H1 (cell line): ENCODE measurements at regions not wholly inside any gene's neighbourhood (a gene's known extent, or its start where the extent isn't known, plus 50 kb on each side); places are given as distances from the start of the nearest gene placed in this dataset.

Source experiments
- CTCF ChIA-PET: fragments of 300-600 bp; sonication (Branson Sonifier 250); formaldehyde crosslinking; loops from one replicate; lab custom pipeline; 2021; ENCODE audit not compliant: partially characterized antibody; lab: Charles Lee
- POLR2A ChIA-PET: fragments of 300-600 bp; sonication (Branson Sonifier 250); formaldehyde crosslinking; loops from one replicate; lab custom pipeline; 2021; ENCODE audit warnings: inconsistent platforms; ENCODE audit not compliant: partially characterized antibody; lab: Charles Lee
- DNase-seq, 2 experiments: peaks; one replicate each; pipeline versions ENCODE4 v3.0.0 to v3.0.0-alpha.2; 2010 to 2022; ENCODE audit warnings: low spot score in 2 of 2, low read depth in 1 of 2, mixed read lengths in 1 of 2
- FAIRE-seq: peaks from 2 replicates; lab custom pipeline; 2011; peaks lifted over from hg19 to GRCh38; lab: Jason Lieb, UNC
- H2AFZ ChIP-seq: 2 replicates; pipeline ENCODE4 v1.8.1; 2012; ENCODE audit warnings: low read length, inconsistent platforms
- H2AK5ac ChIP-seq: 2 replicates; pipeline ENCODE4 v1.6.1; 2013; ENCODE audit warnings: low read depth, low read length
- H2BK120ac ChIP-seq: replicated peaks from 2 replicates; pipeline ENCODE3; 2013; ENCODE audit warnings: low read depth, low read length, inconsistent platforms
- H2BK12ac ChIP-seq: 2 replicates; pipeline ENCODE4 v1.6.1; 2013; ENCODE audit warnings: low read depth, low read length
- H2BK15ac ChIP-seq: 2 replicates; pipeline ENCODE4 v1.6.1; 2013; ENCODE audit warnings: low read length
- H2BK20ac ChIP-seq: 2 replicates; pipeline ENCODE4 v1.6.1; 2013; ENCODE audit warnings: low read length
- H2BK5ac ChIP-seq: 2 replicates; pipeline ENCODE4 v1.6.1; 2013; ENCODE audit warnings: low read depth, low read length
- H3K14ac ChIP-seq: 2 replicates; pipeline ENCODE4 v1.6.1; 2013; ENCODE audit warnings: inconsistent platforms; ENCODE audit not compliant: insufficient read length
- H3K18ac ChIP-seq: 2 replicates; pipeline ENCODE4 v1.6.1; 2013; ENCODE audit warnings: low read length; ENCODE audit errors: extremely low read depth
- H3K23ac ChIP-seq: 2 replicates; pipeline ENCODE4 v1.6.1; 2013; ENCODE audit warnings: inconsistent platforms; ENCODE audit not compliant: insufficient read length
- H3K23me2 ChIP-seq: 2 replicates; pipeline ENCODE4 v1.6.1; 2013; ENCODE audit warnings: low read depth, low read length
- H3K27ac ChIP-seq: 2 replicates; pipeline ENCODE4 v1.6.1; 2011; ENCODE audit warnings: low read depth, low read length, inconsistent platforms
- H3K27me3 ChIP-seq, 4 experiments: replicated peaks in 1 of 4; 1 replicate in 1 of 4; 2 replicates in 3 of 4; pipeline versions ENCODE4 v1.6.1 to v1.8.1; 2011 to 2013; ENCODE audit warnings: low read length in 3 of 4, mild to moderate bottlenecking in 3 of 4, inconsistent platforms in 2 of 4, mixed read lengths in 2 of 4, moderate library complexity in 1 of 4; ENCODE audit not compliant: control insufficient read depth in 3 of 4, insufficient read depth in 3 of 4; ENCODE audit errors: extremely low read depth in 1 of 4
- H3K36me3 ChIP-seq, 4 experiments: 2 replicates each; pipeline versions ENCODE4 v1.6.1 to v1.8.1; 2011 to 2013; ENCODE audit warnings: mild to moderate bottlenecking in 4 of 4, low read length in 3 of 4, moderate library complexity in 2 of 4, control low read depth in 1 of 4, inconsistent platforms in 1 of 4; ENCODE audit not compliant: insufficient read depth in 4 of 4, control insufficient read depth in 2 of 4
- H3K4ac ChIP-seq: replicated peaks from 2 replicates; pipeline ENCODE3; 2013; ENCODE audit warnings: low read length, low read depth, mixed read lengths, inconsistent platforms; ENCODE audit not compliant: insufficient read length
- H3K4me1 ChIP-seq, 4 experiments: replicated peaks in 1 of 4; 1 replicate in 1 of 4; 2 replicates in 3 of 4; pipeline versions ENCODE4 v1.6.1 to v1.8.1; 2011 to 2013; ENCODE audit warnings: low read length in 3 of 4, inconsistent platforms in 2 of 4, mixed read lengths in 1 of 4; ENCODE audit not compliant: insufficient read depth in 4 of 4, control insufficient read depth in 3 of 4
- H3K4me2 ChIP-seq, 2 experiments: 2 replicates each; pipeline versions ENCODE4 v1.6.1 to v1.8.1; 2011 to 2013; ENCODE audit warnings: low read depth in 2 of 2, low read length in 2 of 2, control low read depth in 1 of 2, inconsistent platforms in 1 of 2, mild to moderate bottlenecking in 1 of 2; ENCODE audit not compliant: insufficient read depth in 1 of 2
- H3K4me3 ChIP-seq, 4 experiments: fragments of 200-600, 300-600 bp in 1 of 4; sonication (generic), shearing (Covaris generic), sonication (Bioruptor Twin) in 1 of 4; 2 replicates each; pipeline versions ENCODE4 v1.5.1 to v1.8.1; 2011 to 2016; ENCODE audit warnings: low read length in 4 of 4, low read depth in 3 of 4, control low read depth in 2 of 4, inconsistent platforms in 2 of 4, mild to moderate bottlenecking in 2 of 4, mixed read lengths in 1 of 4, moderate library complexity in 1 of 4; ENCODE audit not compliant: insufficient read depth in 2 of 4; ENCODE audit errors: extremely low read depth in 1 of 4
- H3K56ac ChIP-seq: replicated peaks from 2 replicates; pipeline ENCODE3; 2013; ENCODE audit warnings: low read depth, mild to moderate bottlenecking, mixed read lengths, low read length, inconsistent platforms; ENCODE audit not compliant: insufficient read length
- H3K79me1 ChIP-seq: 2 replicates; pipeline ENCODE4 v1.6.1; 2013; ENCODE audit warnings: low read depth, low read length, control low read depth
- H3K79me2 ChIP-seq, 2 experiments: 2 replicates each; pipeline versions ENCODE4 v1.6.1 to v1.8.1; 2012 to 2013; ENCODE audit warnings: low read length in 2 of 2, mild to moderate bottlenecking in 2 of 2, inconsistent platforms in 1 of 2; ENCODE audit not compliant: insufficient read depth in 2 of 2, control insufficient read depth in 1 of 2
- H3K9ac ChIP-seq, 4 experiments: replicated peaks in 1 of 4; 1 replicate in 1 of 4; 2 replicates in 3 of 4; pipeline versions ENCODE4 v1.6.1 to v1.8.1; 2011 to 2013; ENCODE audit warnings: low read depth in 3 of 4, low read length in 3 of 4, control low read depth in 2 of 4, mild to moderate bottlenecking in 2 of 4, moderate library complexity in 2 of 4, inconsistent platforms in 1 of 4; ENCODE audit errors: extremely low read depth in 1 of 4
- H3K9me3 ChIP-seq, 2 experiments: 2 replicates each; pipeline versions ENCODE4 v1.6.1 to v1.8.1; 2012 to 2013; ENCODE audit warnings: mild to moderate bottlenecking in 2 of 2, moderate library complexity in 2 of 2, control low read depth in 1 of 2, inconsistent platforms in 1 of 2, low read depth in 1 of 2, low read length in 1 of 2, mixed read lengths in 1 of 2; ENCODE audit not compliant: insufficient read depth in 2 of 2
- H4K20me1 ChIP-seq, 2 experiments: replicated peaks in 1 of 2; 2 replicates each; pipeline versions ENCODE3 to v1.8.1; 2011 to 2013; ENCODE audit warnings: inconsistent platforms in 2 of 2, low read length in 2 of 2, mild to moderate bottlenecking in 1 of 2; ENCODE audit not compliant: insufficient read depth in 2 of 2, control insufficient read depth in 1 of 2
- H4K5ac ChIP-seq: 2 replicates; pipeline ENCODE4 v1.6.1; 2013; ENCODE audit warnings: low read length, low read depth, mixed read lengths, inconsistent platforms; ENCODE audit not compliant: insufficient read length
- H4K8ac ChIP-seq: 2 replicates; pipeline ENCODE4 v1.8.0; 2013; ENCODE audit warnings: mild to moderate bottlenecking, moderate library complexity, low read length, inconsistent platforms; ENCODE audit not compliant: insufficient read depth; ENCODE audit errors: extremely low read depth
- H4K91ac ChIP-seq: replicated peaks from 2 replicates; pipeline ENCODE3; 2013; ENCODE audit warnings: low read length, mixed read lengths, inconsistent platforms; ENCODE audit not compliant: insufficient read length
- BACH1 ChIP-seq: IDR thresholded peaks from 2 replicates; pipeline ENCODE4 v1.6.1; 2012; ENCODE audit warnings: low read length, improper control_type of control experiment
- CBX5 ChIP-seq: fragments of 300-800, 300-1000 bp; sonication (generic); IDR thresholded peaks from 2 replicates; pipeline ENCODE4 v1.7.1; 2016; ENCODE audit warnings: antibody characterized with exemption, low read length, low read depth
- CBX8 ChIP-seq: fragments of 300-800, 300-1000 bp; sonication (generic); IDR thresholded peaks from 2 replicates; pipeline ENCODE4 v1.7.1; 2016; ENCODE audit warnings: low read depth, low read length, borderline replicate concordance
- CHD2 ChIP-seq: IDR thresholded peaks from 2 replicates; pipeline ENCODE4 v1.6.1; 2012; ENCODE audit warnings: low read length, improper control_type of control experiment
- JUND ChIP-seq: IDR thresholded peaks from 2 replicates; pipeline ENCODE4 v1.6.1; 2011; ENCODE audit warnings: mild to moderate bottlenecking, improper control_type of control experiment, low read length
- KDM1A ChIP-seq: fragments of 200-600, 300-600 bp; sonication (generic); IDR thresholded peaks from 2 replicates; pipeline ENCODE4 v1.7.1; 2016; ENCODE audit warnings: mild to moderate bottlenecking, low read length, borderline replicate concordance
- POLR2AphosphoS5 ChIP-seq: IDR thresholded peaks from 2 replicates; pipeline ENCODE4 v1.6.1; 2011; ENCODE audit warnings: low read depth, low read length
- SRF ChIP-seq: IDR thresholded peaks from 2 replicates; pipeline ENCODE4 v1.6.1; 2011; ENCODE audit warnings: mild to moderate bottlenecking, low read depth, low read length, moderate library complexity
- SUZ12 ChIP-seq: fragments of 200-600 bp; sonication (generic); IDR thresholded peaks from 2 replicates; pipeline ENCODE4 v1.6.1; 2012; ENCODE audit warnings: mild to moderate bottlenecking, inconsistent platforms, low read length, moderate library complexity, mixed read lengths
- TAF1 ChIP-seq: IDR thresholded peaks from 2 replicates; pipeline ENCODE4 v1.6.1; 2011; ENCODE audit warnings: mild to moderate bottlenecking, low read depth, low read length
- TEAD4 ChIP-seq: IDR thresholded peaks from 2 replicates; pipeline ENCODE4 v1.6.1; 2012; ENCODE audit warnings: low read depth, low read length, inconsistent platforms, mixed read lengths
- YY1 ChIP-seq: IDR thresholded peaks from 2 replicates; pipeline ENCODE4 v1.6.1; 2011; ENCODE audit warnings: low read depth, mild to moderate bottlenecking, low read length
- WGBS, 2 experiments: shearing (Covaris generic) in 1 of 2; methylation state at CpG; one replicate each; pipeline versions ENCODE4 v1.1.6 to v1.1.7; 2013 to 2015; ENCODE audit warnings: low lambda C conversion rate in 2 of 2, mixed read lengths in 2 of 2, inconsistent platforms in 1 of 2, low coverage in 1 of 2, missing lambda C conversion rate in 1 of 2; ENCODE audit not compliant: insufficient replicate concordance in 2 of 2, insufficient coverage in 1 of 2, insufficient read length in 1 of 2; ENCODE audit errors: extremely low coverage in 1 of 2, missing lambda C conversion rate in 1 of 2; 5-methylcytosine and 5-hydroxymethylcytosine counted together
- TF ChIP-seq, protein P1 (sequence below): IDR thresholded peaks from 2 replicates; pipeline ENCODE4 v1.6.1; 2012; ENCODE audit warnings: low read length, inconsistent platforms
- TF ChIP-seq, protein P2 (sequence below): IDR thresholded peaks from 2 replicates; pipeline ENCODE4 v1.6.1; 2011; ENCODE audit warnings: low read length, improper control_type of control experiment

DNA sequence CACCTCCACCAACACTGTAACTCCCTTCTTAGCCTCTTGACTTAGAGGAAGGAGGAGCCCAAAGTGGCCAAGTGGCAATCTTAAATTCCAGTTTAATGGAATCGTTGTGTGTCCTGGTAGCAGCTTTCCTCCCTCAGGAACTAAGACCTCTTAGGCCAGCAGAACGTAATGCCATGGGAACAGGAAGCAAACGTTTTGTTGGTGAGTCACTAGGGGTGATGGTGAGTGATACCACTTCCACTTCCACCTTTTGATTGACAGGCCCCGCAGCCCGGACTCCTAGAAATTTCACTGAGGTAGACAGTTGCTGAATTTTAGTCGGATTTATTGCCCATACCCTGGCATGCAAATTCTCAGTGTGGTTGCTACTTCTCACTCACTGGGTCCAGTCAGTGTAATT is 94.2 kb upstream of the FBN2 start:
- Histone ChIP-seq H4K20me1 (no peaks in the 10 kb centered on the region), H3K4me2 (no peak overlapping the region), H2BK15ac (no peak overlapping the region), H4K8ac (no peak overlapping the region), H3K27me3 (no peaks in the 10 kb centered on the region), H3K36me3 (no peaks in the 10 kb centered on the region), H3K79me2 (no peaks in the 10 kb centered on the region), H2BK5ac (no peak overlapping the region), H3K27ac (no peak overlapping the region), H3K18ac (no peak overlapping the region), H2AK5ac (no peak overlapping the region), H3K56ac (no peak overlapping the region), H2BK20ac (no peak overlapping the region), H2AFZ (no peak overlapping the region), H2BK12ac (no peak overlapping the region), H3K4me1 (no peaks in the 10 kb centered on the region), H3K23me2 (no peaks in the 10 kb centered on the region), H4K91ac (no peak overlapping the region), H3K23ac (no peak overlapping the region), H3K79me1 (no peaks in the 10 kb centered on the region), H3K14ac (no peak overlapping the region), H2BK120ac (no peak overlapping the region), H3K9ac (no peak overlapping the region), H3K9me3 (no peaks in the 10 kb centered on the region), H3K4me3 (no peak overlapping the region), H4K5ac (no peak overlapping the region), H3K4ac (no peak overlapping the region)
- no peak for FAIRE-seq
- DNase-seq, result no peak
- ChIA-PET POLR2A (no interaction called here), CTCF (interaction anchor here (1.8 kb wide), 1 partner anchor 12 kb away, joined by 4 read pairs; no protein-coding TSS in a partner anchor)
- 92% methylated on average over 6 of the region's 6 CpGs; no CpG with 5 or more reads in 1 of the 2 experiments for WGBS, 2 experiments
- TF ChIP-seq POLR2AphosphoS5 (no peak), KDM1A (no peak), SUZ12 (no peak), CBX5 (no peak), SRF (no peak), TAF1 (no peak), CHD2 (no peak), TEAD4 (no peak), JUND (no peak), YY1 (no peak), BACH1 (no peak), CBX8 (no peak)
- TF ChIP-seq, protein P1, sequence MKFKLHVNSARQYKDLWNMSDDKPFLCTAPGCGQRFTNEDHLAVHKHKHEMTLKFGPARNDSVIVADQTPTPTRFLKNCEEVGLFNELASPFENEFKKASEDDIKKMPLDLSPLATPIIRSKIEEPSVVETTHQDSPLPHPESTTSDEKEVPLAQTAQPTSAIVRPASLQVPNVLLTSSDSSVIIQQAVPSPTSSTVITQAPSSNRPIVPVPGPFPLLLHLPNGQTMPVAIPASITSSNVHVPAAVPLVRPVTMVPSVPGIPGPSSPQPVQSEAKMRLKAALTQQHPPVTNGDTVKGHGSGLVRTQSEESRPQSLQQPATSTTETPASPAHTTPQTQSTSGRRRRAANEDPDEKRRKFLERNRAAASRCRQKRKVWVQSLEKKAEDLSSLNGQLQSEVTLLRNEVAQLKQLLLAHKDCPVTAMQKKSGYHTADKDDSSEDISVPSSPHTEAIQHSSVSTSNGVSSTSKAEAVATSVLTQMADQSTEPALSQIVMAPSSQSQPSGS, result no peak
- TF ChIP-seq, protein P2, sequence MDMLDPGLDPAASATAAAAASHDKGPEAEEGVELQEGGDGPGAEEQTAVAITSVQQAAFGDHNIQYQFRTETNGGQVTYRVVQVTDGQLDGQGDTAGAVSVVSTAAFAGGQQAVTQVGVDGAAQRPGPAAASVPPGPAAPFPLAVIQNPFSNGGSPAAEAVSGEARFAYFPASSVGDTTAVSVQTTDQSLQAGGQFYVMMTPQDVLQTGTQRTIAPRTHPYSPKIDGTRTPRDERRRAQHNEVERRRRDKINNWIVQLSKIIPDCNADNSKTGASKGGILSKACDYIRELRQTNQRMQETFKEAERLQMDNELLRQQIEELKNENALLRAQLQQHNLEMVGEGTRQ, result no peak
